Parathyroid adenoma (tissue), 2 donors: ENCODE measurements at regions not wholly inside any gene's neighbourhood (a gene's known extent, or its start where the extent isn't known, plus 50 kb on each side); places are given as distances from the start of the nearest gene placed in this dataset.

ENCODE experiments used
- H2AFZ ChIP-seq: fragments of 300-600 bp; sonication (generic); one replicate; pipeline ENCODE4 v1.7.0; 2017; ENCODE audit warnings: antibody characterized with exemption, mild to moderate bottlenecking
- H3K27ac ChIP-seq: fragments of 300-600 bp; sonication (generic); one replicate; pipeline ENCODE4 v1.7.0; 2017
- H3K27me3 ChIP-seq: fragments of 300-600 bp; sonication (generic); one replicate; pipeline ENCODE4 v1.7.0; 2017; ENCODE audit warnings: low read length; ENCODE audit not compliant: control insufficient read depth, insufficient read depth
- H3K36me3 ChIP-seq: fragments of 300-600 bp; sonication (generic); one replicate; pipeline ENCODE4 v1.7.0; 2017; ENCODE audit warnings: low read length; ENCODE audit not compliant: control insufficient read depth, insufficient read depth
- H3K4me1 ChIP-seq: fragments of 300-600 bp; sonication (generic); one replicate; pipeline ENCODE4 v1.7.0; 2017; ENCODE audit warnings: control low read depth
- H3K4me2 ChIP-seq: fragments of 300-600 bp; sonication (generic); one replicate; pipeline ENCODE4 v1.7.0; 2017; ENCODE audit warnings: low read length
- H3K4me3 ChIP-seq: fragments of 300-600 bp; sonication (generic); one replicate; pipeline ENCODE4 v1.7.0; 2017; ENCODE audit warnings: low read depth, low read length
- H3K79me2 ChIP-seq: fragments of 300-600 bp; sonication (generic); one replicate; pipeline ENCODE4 v1.7.0; 2017; ENCODE audit warnings: control low read depth
- H3K9ac ChIP-seq: fragments of 300-600 bp; sonication (generic); one replicate; pipeline ENCODE4 v1.7.0; 2017; ENCODE audit warnings: mild to moderate bottlenecking
- H3K9me3 ChIP-seq: fragments of 300-600 bp; sonication (generic); one replicate; pipeline ENCODE4 v1.7.0; 2017; ENCODE audit warnings: low read length; ENCODE audit not compliant: control insufficient read depth
- CTCF ChIP-seq: fragments of 300-600 bp; sonication (generic); IDR thresholded peaks from one replicate; pipeline ENCODE4 v1.7.0; 2017; ENCODE audit warnings: antibody characterized with exemption, mild to moderate bottlenecking
- donor health status: primary hyperparathyroidism.

- Histone ChIP-seq H3K27ac (no peak overlapping the region), H3K9ac (no peak overlapping the region), H3K27me3 (no peaks in the 10 kb centered on the region), H3K9me3 (no peaks in the 10 kb centered on the region), H3K4me1 (no peaks in the 10 kb centered on the region), H2AFZ (no peak overlapping the region), H3K36me3 (no peaks in the 10 kb centered on the region), H3K79me2 (no peaks in the 10 kb centered on the region), H3K4me3 (no peak overlapping the region), H3K4me2 (no peak overlapping the region)
- TF ChIP-seq CTCF = no peak
Measured at GRCh38 chr7:131182446-131183058, 145.1 kb upstream of the MKLN1 start.

GRCh38 chr7:131183072-131183471 is 144.6 kb upstream of the MKLN1 start:
- Histone ChIP-seq H3K27ac (no peak overlapping the region), H3K9me3 (no peaks in the 10 kb centered on the region)

GRCh38 chr7:131183611-131184119 is 144.0 kb upstream of the MKLN1 start:
- Histone ChIP-seq H3K36me3 (no peaks in the 10 kb centered on the region), H3K27ac (no peak overlapping the region), H2AFZ (no peak overlapping the region), H3K9ac (no peak overlapping the region), H3K4me3 (no peak overlapping the region), H3K27me3 (no peaks in the 10 kb centered on the region), H3K9me3 (no peaks in the 10 kb centered on the region), H3K4me1 (no peaks in the 10 kb centered on the region), H3K79me2 (no peaks in the 10 kb centered on the region), H3K4me2 (no peak overlapping the region)
- no peak for TF ChIP-seq CTCF

More at GRCh38 chr7:131183072-131183471, 144.6 kb upstream of the MKLN1 start:
- Histone ChIP-seq H3K36me3 (no peaks in the 10 kb centered on the region), H3K4me2 (no peak overlapping the region), H3K27me3 (no peaks in the 10 kb centered on the region), H3K4me1 (no peaks in the 10 kb centered on the region), H3K4me3 (no peak overlapping the region), H3K79me2 (no peaks in the 10 kb centered on the region), H2AFZ (no peak overlapping the region), H3K9ac (no peak overlapping the region)
- TF ChIP-seq CTCF = no peak

- Histone ChIP-seq H3K27ac (peak overlapping the region; percentile 48), H3K36me3 (no peaks in the 10 kb centered on the region), H2AFZ (peak overlapping the region; percentile 39), H3K9ac (no peak overlapping the region), H3K9me3 (no peaks in the 10 kb centered on the region), H3K4me3 (no peak overlapping the region), H3K79me2 (no peaks in the 10 kb centered on the region), H3K4me2 (no peak overlapping the region), H3K27me3 (no peaks in the 10 kb centered on the region), H3K4me1 (peaks cover 8% of the 10 kb centered on the region)
- TF ChIP-seq CTCF = no peak
Measured at GRCh38 chr7:131186816-131187215, 140.9 kb upstream of the MKLN1 start.
